Ascending aorta (tissue), 2 donors: ENCODE measurements at regions not wholly inside any gene's neighbourhood (a gene's known extent, or its start where the extent isn't known, plus 50 kb on each side); places are given as distances from the start of the nearest gene placed in this dataset.

ENCODE experiments used
- DNase-seq, 2 donors: peaks; one replicate each; pipeline ENCODE4 v3.0.0-alpha.2; 2019; ENCODE audit warnings: low spot score in 2 of 2
- H3K27ac ChIP-seq, 2 donors: fragments of 200-600 bp; sonication (generic); one replicate each; pipeline ENCODE4 v1.5.1; 2016 to 2017; ENCODE audit warnings: mild to moderate bottlenecking in 1 of 2
- H3K27me3 ChIP-seq: fragments of 200-600 bp; sonication (generic); one replicate; pipeline ENCODE4 v1.5.1; 2017
- H3K36me3 ChIP-seq, 2 donors: fragments of 200-600 bp; sonication (generic); one replicate each; pipeline ENCODE4 v1.5.1; 2016
- H3K4me1 ChIP-seq, 2 donors: fragments of 200-600 bp; sonication (generic); one replicate each; pipeline ENCODE4 v1.5.1; 2016 to 2017; ENCODE audit warnings: mild to moderate bottlenecking in 1 of 2
- H3K4me3 ChIP-seq, 2 donors: fragments of 200-600 bp; sonication (generic); one replicate each; pipeline ENCODE4 v1.5.1; 2016 to 2017; ENCODE audit warnings: mild to moderate bottlenecking in 1 of 2
- H3K9me3 ChIP-seq, 2 donors: fragments of 200-600 bp; sonication (generic); one replicate each; pipeline ENCODE4 v1.5.1; 2016
- intact Hi-C: fragments of 100-400 bp; cut with DNase I; formaldehyde crosslinking; loops from one replicate; pipeline ENCODE4 v1.15.1; 2023
- TF ChIP-seq, protein P1 (sequence below), 3 experiments: fragments of 200-600 bp in 2 of 3; fragments of 450-650 bp in 1 of 3; sonication (generic) in 2 of 3; IDR thresholded peaks; one replicate each; pipeline ENCODE4 v1.5.1; 2016 to 2019; ENCODE audit warnings: antibody characterized with exemption in 3 of 3, mild to moderate bottlenecking in 1 of 3, moderate library complexity in 1 of 3

DNA sequence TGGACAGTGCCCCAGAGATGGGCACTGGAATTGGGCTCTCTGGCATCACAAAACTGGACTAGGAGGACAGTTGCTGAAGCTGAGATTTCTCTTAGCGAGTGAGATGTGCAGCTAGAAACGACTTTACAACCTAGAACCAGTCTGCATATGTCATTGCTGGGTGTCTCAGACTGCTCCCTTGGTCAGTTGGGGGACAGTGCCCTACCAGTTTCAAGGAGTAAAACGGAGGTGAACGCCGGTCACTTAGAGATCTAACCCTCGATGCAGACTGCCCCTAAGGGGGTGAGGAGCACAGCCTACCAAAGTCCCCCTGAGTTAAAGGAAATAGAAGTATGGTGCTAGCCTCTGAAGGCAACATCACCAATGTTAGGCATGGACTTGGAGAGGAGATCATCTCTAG lies 704.4 kb upstream of the CDH9 start:
- H3K27ac ChIP-seq, result no peak overlapping the region
- no peaks in the 10 kb centered on the region for H3K9me3 ChIP-seq
- no peak overlapping the region for H3K4me3 ChIP-seq
- intact Hi-C loops, result no loop called here
- no peaks in the 10 kb centered on the region for H3K36me3 ChIP-seq
- DNase-seq, result no peak
- TF ChIP-seq, protein P1, sequence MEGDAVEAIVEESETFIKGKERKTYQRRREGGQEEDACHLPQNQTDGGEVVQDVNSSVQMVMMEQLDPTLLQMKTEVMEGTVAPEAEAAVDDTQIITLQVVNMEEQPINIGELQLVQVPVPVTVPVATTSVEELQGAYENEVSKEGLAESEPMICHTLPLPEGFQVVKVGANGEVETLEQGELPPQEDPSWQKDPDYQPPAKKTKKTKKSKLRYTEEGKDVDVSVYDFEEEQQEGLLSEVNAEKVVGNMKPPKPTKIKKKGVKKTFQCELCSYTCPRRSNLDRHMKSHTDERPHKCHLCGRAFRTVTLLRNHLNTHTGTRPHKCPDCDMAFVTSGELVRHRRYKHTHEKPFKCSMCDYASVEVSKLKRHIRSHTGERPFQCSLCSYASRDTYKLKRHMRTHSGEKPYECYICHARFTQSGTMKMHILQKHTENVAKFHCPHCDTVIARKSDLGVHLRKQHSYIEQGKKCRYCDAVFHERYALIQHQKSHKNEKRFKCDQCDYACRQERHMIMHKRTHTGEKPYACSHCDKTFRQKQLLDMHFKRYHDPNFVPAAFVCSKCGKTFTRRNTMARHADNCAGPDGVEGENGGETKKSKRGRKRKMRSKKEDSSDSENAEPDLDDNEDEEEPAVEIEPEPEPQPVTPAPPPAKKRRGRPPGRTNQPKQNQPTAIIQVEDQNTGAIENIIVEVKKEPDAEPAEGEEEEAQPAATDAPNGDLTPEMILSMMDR (IDR thresholded peaks at IDR 0.05), result no peak
- H3K27me3 ChIP-seq, result no peaks in the 10 kb centered on the region
- H3K4me1 ChIP-seq, result no peaks in the 10 kb centered on the region

DNA sequence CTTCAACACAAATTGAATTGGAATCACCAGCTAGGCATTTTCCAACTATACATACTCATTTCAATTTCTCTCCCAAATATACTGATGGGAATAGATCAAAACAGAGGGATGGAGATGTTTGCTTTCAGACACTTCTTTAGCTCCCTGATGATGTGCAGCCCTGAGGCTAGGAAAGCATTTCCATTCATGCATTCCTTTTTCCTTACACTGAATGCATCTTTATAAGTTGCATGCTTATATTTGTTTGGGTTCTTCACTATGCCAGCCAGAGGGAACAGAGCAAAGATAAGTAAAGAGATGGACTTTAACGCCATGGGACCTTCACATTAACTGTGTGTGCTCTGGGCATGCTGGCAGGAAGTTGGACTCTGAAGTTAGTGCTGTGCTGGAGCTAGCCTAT lies 696.5 kb upstream of the CDH9 start:
- H3K4me1 ChIP-seq, result no peaks in the 10 kb centered on the region
- H3K36me3 ChIP-seq, result no peaks in the 10 kb centered on the region
- TF ChIP-seq, protein P1 (IDR thresholded peaks at IDR 0.05), result no peak
- H3K27ac ChIP-seq, result no peak overlapping the region
- DNase-seq, result no peak
- no peaks in the 10 kb centered on the region for H3K9me3 ChIP-seq
- no peaks in the 10 kb centered on the region for H3K27me3 ChIP-seq
- H3K4me3 ChIP-seq, result no peak overlapping the region
- intact Hi-C loops, result no loop called here

DNA sequence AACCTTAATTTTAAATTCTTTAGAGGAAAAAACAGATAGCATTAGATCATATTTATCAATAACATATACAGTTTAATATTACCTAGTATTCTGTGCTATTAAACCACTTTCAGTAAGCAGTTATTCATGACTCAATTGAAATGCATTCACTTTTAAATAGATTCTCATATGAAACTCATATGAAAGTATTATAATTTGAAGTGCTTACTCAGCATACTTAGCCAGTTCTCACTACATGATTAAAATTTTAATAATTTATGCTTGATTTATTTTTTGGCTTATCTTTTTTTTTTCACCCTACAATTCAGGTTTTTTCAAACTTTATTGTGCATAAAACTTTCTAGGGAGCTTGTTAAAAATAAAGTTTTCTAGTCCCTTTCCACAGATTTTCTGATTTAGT lies 694.9 kb upstream of the CDH9 start:
- Histone ChIP-seq H3K27ac (no peak overlapping the region), H3K4me1 (no peaks in the 10 kb centered on the region), H3K36me3 (no peaks in the 10 kb centered on the region), H3K27me3 (no peaks in the 10 kb centered on the region), H3K4me3 (no peak overlapping the region), H3K9me3 (no peaks in the 10 kb centered on the region)
- intact Hi-C loops, result no loop called here
- TF ChIP-seq, protein P1 (IDR thresholded peaks at IDR 0.05), result no peak
- DNase-seq, result no peak

DNA sequence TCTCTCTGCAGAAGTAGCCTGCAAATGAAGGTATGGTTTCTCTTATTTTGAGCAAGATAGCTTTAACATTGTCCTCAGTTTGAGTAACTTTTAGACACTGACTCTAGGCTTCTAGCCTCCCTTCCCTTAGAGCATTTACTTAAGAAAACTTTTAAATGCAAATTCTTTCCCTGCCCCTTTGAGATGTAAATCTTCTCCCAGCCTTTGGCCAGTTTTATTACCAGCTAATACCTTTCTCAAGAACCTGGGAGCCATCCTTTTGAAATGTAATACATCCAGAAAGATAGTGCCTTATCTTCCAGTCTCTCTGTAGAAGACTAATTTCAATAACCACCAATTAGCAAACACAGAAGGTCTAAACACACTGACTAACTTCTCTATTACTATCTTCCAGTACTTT lies 688.9 kb upstream of the CDH9 start:
- TF ChIP-seq, protein P1 (IDR thresholded peaks at IDR 0.05), result no peak
- Histone ChIP-seq H3K27ac (no peak overlapping the region), H3K27me3 (no peaks in the 10 kb centered on the region), H3K36me3 (no peaks in the 10 kb centered on the region), H3K4me1 (no peaks in the 10 kb centered on the region), H3K9me3 (no peaks in the 10 kb centered on the region), H3K4me3 (no peak overlapping the region)
- intact Hi-C loops, result no loop called here
- no peak for DNase-seq

DNA sequence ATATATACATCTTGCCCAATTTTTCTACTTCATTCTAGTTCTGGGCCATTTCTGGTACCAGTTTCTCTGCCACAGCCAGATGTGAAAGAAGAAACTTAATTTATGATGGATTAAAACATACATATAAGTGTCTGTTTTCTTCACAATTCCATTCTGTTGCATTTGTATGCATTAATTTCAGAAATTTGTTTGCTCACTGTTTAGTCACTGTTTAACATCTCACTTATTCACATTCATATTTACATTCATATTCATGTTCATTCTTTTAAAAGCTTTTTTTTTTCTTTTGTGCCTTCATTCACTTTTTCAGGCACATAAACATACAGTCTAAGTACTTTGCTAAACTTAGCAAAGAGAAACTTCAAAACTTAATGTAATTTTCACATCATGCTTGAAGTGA lies 684.0 kb upstream of the CDH9 start:
- DNase-seq, result no peak
- Histone ChIP-seq H3K9me3 (no peaks in the 10 kb centered on the region), H3K27me3 (no peaks in the 10 kb centered on the region), H3K4me3 (no peak overlapping the region), H3K27ac (no peak overlapping the region), H3K36me3 (no peaks in the 10 kb centered on the region), H3K4me1 (no peaks in the 10 kb centered on the region)
- TF ChIP-seq, protein P1 (IDR thresholded peaks at IDR 0.05), result no peak
- intact Hi-C loops, result no loop called here

DNA sequence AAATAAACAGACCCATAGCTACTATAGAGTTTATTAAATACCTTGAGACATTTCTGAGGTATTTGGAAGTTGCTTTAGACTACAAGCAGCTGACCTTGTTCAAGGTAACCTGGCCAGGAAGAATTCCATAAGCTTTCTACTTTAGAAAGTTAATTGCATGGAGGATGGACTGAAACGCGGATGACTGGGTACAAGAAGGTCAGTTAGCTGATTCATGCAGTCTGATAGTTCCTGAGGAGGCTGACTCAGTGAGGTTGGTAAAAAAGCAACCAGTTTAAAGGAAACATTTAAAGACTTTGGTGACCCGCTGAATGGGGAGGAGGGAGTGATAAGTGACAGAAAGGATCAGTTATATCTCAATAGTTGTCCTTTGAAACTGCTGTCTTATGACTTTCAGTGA lies 670.1 kb upstream of the CDH9 start:
- DNase-seq, result no peak
- Histone ChIP-seq H3K4me3 (no peak overlapping the region), H3K27me3 (no peaks in the 10 kb centered on the region), H3K4me1 (no peaks in the 10 kb centered on the region), H3K27ac (no peak overlapping the region), H3K9me3 (no peaks in the 10 kb centered on the region), H3K36me3 (no peaks in the 10 kb centered on the region)
- intact Hi-C loops, result no loop called here
- TF ChIP-seq, protein P1 (IDR thresholded peaks at IDR 0.05), result no peak
